Liver (tissue), 8 donors: ENCODE measurements at regions not wholly inside any gene's neighbourhood (a gene's known extent, or its start where the extent isn't known, plus 50 kb on each side); places are given as distances from the start of the nearest gene placed in this dataset.

Source experiments
- DNase-seq: peaks from one replicate; pipeline ENCODE4 v3.0.0-alpha.2; 2017; ENCODE audit warnings: low spot score
- H3K27ac ChIP-seq, 2 donors: one replicate each; pipeline ENCODE4 v1.7.0; 2013; ENCODE audit warnings: inconsistent platforms in 2 of 2, low read length in 2 of 2, control low read depth in 1 of 2, low read depth in 1 of 2, mild to moderate bottlenecking in 1 of 2
- H3K27me3 ChIP-seq, 4 donors: one replicate each; pipeline versions ENCODE4 v1.6.1 to v1.7.0; 2013; ENCODE audit warnings: low read length in 3 of 4, inconsistent platforms in 1 of 4, mild to moderate bottlenecking in 1 of 4, moderate library complexity in 1 of 4; ENCODE audit not compliant: control insufficient read depth in 4 of 4, insufficient read depth in 4 of 4
- H3K36me3 ChIP-seq, 4 donors: one replicate each; pipeline versions ENCODE4 v1.6.1 to v1.7.0; 2013; ENCODE audit warnings: low read length in 3 of 4, mild to moderate bottlenecking in 3 of 4, low read depth in 1 of 4, moderate library complexity in 1 of 4; ENCODE audit not compliant: control insufficient read depth in 4 of 4, insufficient read depth in 3 of 4
- H3K4me1 ChIP-seq, 4 donors: one replicate each; pipeline versions ENCODE4 v1.6.1 to v1.7.0; 2013; ENCODE audit warnings: low read length in 3 of 4, mild to moderate bottlenecking in 3 of 4, moderate library complexity in 1 of 4; ENCODE audit not compliant: control insufficient read depth in 4 of 4, insufficient read depth in 4 of 4
- H3K4me3 ChIP-seq, 3 donors: one replicate each; pipeline versions ENCODE4 v1.6.1 to v1.7.0; 2013; ENCODE audit warnings: low read length in 3 of 3, control low read depth in 1 of 3, low read depth in 1 of 3, mild to moderate bottlenecking in 1 of 3
- H3K9ac ChIP-seq, 2 donors: one replicate each; pipeline ENCODE4 v1.7.0; 2013; ENCODE audit warnings: low read length in 2 of 2, mild to moderate bottlenecking in 2 of 2, moderate library complexity in 2 of 2, control low read depth in 1 of 2, low read depth in 1 of 2
- H3K9me3 ChIP-seq, 4 donors: one replicate each; pipeline versions ENCODE4 v1.6.1 to v1.7.0; 2013; ENCODE audit warnings: low read length in 3 of 4; ENCODE audit not compliant: control insufficient read depth in 4 of 4
- ATF3 ChIP-seq: IDR thresholded peaks from 2 replicates; pipeline ENCODE4 v1.6.1; 2016; ENCODE audit warnings: antibody characterized with exemption
- EGR1 ChIP-seq, 2 donors: IDR thresholded peaks; 2 replicates each; pipeline ENCODE4 v1.6.1; 2016 to 2018; ENCODE audit warnings: antibody characterized with exemption in 2 of 2, low read depth in 2 of 2
- FOXA1 ChIP-seq: IDR thresholded peaks from 2 replicates; pipeline ENCODE4 v1.6.1; 2016; ENCODE audit warnings: antibody characterized with exemption
- FOXA2 ChIP-seq: IDR thresholded peaks from 2 replicates; pipeline ENCODE4 v1.6.1; 2016; ENCODE audit warnings: antibody characterized with exemption
- GABPA ChIP-seq, 2 donors: IDR thresholded peaks in 1 of 2; conservative IDR thresholded peaks in 1 of 2; 2 replicates each; pipeline ENCODE4 v1.6.1; 2016; ENCODE audit warnings: antibody characterized with exemption in 2 of 2, mild to moderate bottlenecking in 1 of 2, moderate library complexity in 1 of 2
- HNF4A ChIP-seq, 2 donors: conservative IDR thresholded peaks; 2 replicates each; pipeline ENCODE4 v1.6.1; 2016; ENCODE audit warnings: antibody characterized with exemption in 2 of 2, mild to moderate bottlenecking in 2 of 2
- HNF4G ChIP-seq: IDR thresholded peaks from 2 replicates; pipeline ENCODE4 v1.6.1; 2016; ENCODE audit warnings: antibody characterized with exemption
- JUND ChIP-seq, 2 donors: IDR thresholded peaks; 2 replicates each; pipeline ENCODE4 v1.6.1; 2016; ENCODE audit warnings: antibody characterized with exemption in 2 of 2
- MAX ChIP-seq: IDR thresholded peaks from 2 replicates; pipeline ENCODE4 v1.6.1; 2016; ENCODE audit warnings: antibody characterized with exemption
- NR2F2 ChIP-seq: IDR thresholded peaks from 2 replicates; pipeline ENCODE4 v1.6.1; 2016; ENCODE audit warnings: antibody characterized with exemption
- RAD21 ChIP-seq, 2 donors: IDR thresholded peaks; 2 replicates each; pipeline ENCODE4 v1.6.1; 2016; ENCODE audit warnings: antibody characterized with exemption in 2 of 2, mild to moderate bottlenecking in 2 of 2
- REST ChIP-seq: IDR thresholded peaks from 2 replicates; pipeline ENCODE4 v1.6.1; 2016; ENCODE audit warnings: antibody characterized with exemption, mild to moderate bottlenecking
- RXRA ChIP-seq, 2 donors: IDR thresholded peaks; 2 replicates each; pipeline ENCODE4 v1.6.1; 2017 to 2018; ENCODE audit warnings: antibody characterized with exemption in 2 of 2, mild to moderate bottlenecking in 1 of 2
- SP1 ChIP-seq: IDR thresholded peaks from 2 replicates; pipeline ENCODE4 v1.6.1; 2018; ENCODE audit warnings: antibody characterized with exemption, mild to moderate bottlenecking
- TAF1 ChIP-seq: conservative IDR thresholded peaks from 2 replicates; pipeline ENCODE4 v1.6.1; 2016; ENCODE audit warnings: antibody characterized with exemption, mild to moderate bottlenecking
- WGBS: extraction: QIAGEN DNeasy Blood & Tissue Kit; methylation state at CpG from one replicate; pipeline ENCODE4 v1.1.7; 2013; 5-methylcytosine and 5-hydroxymethylcytosine counted together
- TF ChIP-seq, protein P1 (sequence below): fragments of 150-350 bp; IDR thresholded peaks from 2 replicates; pipeline ENCODE4 v1.5.1; 2017; ENCODE audit warnings: improper control_type of control experiment, low read depth, low read length; ENCODE audit not compliant: missing input control
- TF ChIP-seq, protein P2 (sequence below): IDR thresholded peaks from 2 replicates; pipeline ENCODE4 v1.6.1; 2016; ENCODE audit warnings: antibody characterized with exemption
- donor health status: healthy.
- donor health status: healthy.
- donor health status: healthy.
- donor health status: healthy.
- donor health status: healthy.

DNA sequence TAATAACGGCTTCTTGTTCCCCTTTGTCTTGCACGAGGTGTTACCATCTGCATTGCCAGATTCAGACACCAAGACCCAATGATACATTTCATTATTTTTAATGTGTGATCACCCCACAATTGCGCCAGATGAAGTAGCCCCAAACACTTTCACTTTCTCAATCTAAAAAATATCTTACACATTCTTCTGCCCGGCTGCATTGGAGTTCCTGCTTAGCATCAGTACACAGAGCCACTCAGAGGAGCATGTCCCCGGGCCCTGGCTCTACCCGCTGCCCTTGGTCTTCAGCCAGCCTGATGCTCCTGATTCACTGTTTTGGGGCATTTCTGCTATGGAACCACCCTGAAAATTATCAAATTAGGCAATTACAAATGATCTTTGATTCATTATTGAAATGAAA, 66.0 kb upstream of the TENM3 start:
- Histone ChIP-seq H3K27ac (no peak overlapping the region), H3K4me1 (no peaks in the 10 kb centered on the region), H3K9ac (no peak overlapping the region), H3K9me3 (no peaks in the 10 kb centered on the region), H3K36me3 (no peaks in the 10 kb centered on the region), H3K27me3 (no peaks in the 10 kb centered on the region), H3K4me3 (no peak overlapping the region)
- TF ChIP-seq, protein P1, sequence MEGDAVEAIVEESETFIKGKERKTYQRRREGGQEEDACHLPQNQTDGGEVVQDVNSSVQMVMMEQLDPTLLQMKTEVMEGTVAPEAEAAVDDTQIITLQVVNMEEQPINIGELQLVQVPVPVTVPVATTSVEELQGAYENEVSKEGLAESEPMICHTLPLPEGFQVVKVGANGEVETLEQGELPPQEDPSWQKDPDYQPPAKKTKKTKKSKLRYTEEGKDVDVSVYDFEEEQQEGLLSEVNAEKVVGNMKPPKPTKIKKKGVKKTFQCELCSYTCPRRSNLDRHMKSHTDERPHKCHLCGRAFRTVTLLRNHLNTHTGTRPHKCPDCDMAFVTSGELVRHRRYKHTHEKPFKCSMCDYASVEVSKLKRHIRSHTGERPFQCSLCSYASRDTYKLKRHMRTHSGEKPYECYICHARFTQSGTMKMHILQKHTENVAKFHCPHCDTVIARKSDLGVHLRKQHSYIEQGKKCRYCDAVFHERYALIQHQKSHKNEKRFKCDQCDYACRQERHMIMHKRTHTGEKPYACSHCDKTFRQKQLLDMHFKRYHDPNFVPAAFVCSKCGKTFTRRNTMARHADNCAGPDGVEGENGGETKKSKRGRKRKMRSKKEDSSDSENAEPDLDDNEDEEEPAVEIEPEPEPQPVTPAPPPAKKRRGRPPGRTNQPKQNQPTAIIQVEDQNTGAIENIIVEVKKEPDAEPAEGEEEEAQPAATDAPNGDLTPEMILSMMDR: no peak
- TF ChIP-seq MAX (no peak), TAF1 (no peak), GABPA (IDR thresholded peaks at IDR 0.05 in 1 of 2, conservative IDR thresholded peaks at IDR 0.05 in 1 of 2) (no peak), JUND (IDR thresholded peaks at IDR 0.05) (no peak), RAD21 (IDR thresholded peaks at IDR 0.05) (no peak), EGR1 (IDR thresholded peaks at IDR 0.05; ENCODE audit: low read depth in 2 of 2) (no peak), ATF3 (no peak), REST (no peak), FOXA2 (no peak), HNF4A (conservative IDR thresholded peaks at IDR 0.05) (no peak), NR2F2 (no peak), HNF4G (no peak)
- TF ChIP-seq, protein P2, sequence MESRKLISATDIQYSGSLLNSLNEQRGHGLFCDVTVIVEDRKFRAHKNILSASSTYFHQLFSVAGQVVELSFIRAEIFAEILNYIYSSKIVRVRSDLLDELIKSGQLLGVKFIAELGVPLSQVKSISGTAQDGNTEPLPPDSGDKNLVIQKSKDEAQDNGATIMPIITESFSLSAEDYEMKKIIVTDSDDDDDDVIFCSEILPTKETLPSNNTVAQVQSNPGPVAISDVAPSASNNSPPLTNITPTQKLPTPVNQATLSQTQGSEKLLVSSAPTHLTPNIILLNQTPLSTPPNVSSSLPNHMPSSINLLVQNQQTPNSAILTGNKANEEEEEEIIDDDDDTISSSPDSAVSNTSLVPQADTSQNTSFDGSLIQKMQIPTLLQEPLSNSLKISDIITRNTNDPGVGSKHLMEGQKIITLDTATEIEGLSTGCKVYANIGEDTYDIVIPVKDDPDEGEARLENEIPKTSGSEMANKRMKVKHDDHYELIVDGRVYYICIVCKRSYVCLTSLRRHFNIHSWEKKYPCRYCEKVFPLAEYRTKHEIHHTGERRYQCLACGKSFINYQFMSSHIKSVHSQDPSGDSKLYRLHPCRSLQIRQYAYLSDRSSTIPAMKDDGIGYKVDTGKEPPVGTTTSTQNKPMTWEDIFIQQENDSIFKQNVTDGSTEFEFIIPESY: no peak
- no peak for DNase-seq
- WGBS: 81% methylated on average over 6 of the region's 6 CpGs

GRCh38 chr4:182179105-182179504, 64.1 kb upstream of the TENM3 start:
- H3K9ac ChIP-seq: no peak overlapping the region
- H3K36me3 ChIP-seq: no peaks in the 10 kb centered on the region
- no peak overlapping the region for H3K27ac ChIP-seq
- 82% methylated on average over 1 of the region's 1 CpG for WGBS
- no peaks in the 10 kb centered on the region for H3K27me3 ChIP-seq
- no peak for DNase-seq
- no peaks in the 10 kb centered on the region for H3K4me1 ChIP-seq
- TF ChIP-seq, protein P1: no peak
- TF ChIP-seq GABPA (IDR thresholded peaks at IDR 0.05 in 1 of 2, conservative IDR thresholded peaks at IDR 0.05 in 1 of 2) (no peak), SP1 (no peak), FOXA2 (no peak), TAF1 (no peak), EGR1 (IDR thresholded peaks at IDR 0.05; ENCODE audit: low read depth in 2 of 2) (no peak), ATF3 (no peak), MAX (no peak), JUND (IDR thresholded peaks at IDR 0.05) (no peak), RXRA (IDR thresholded peaks at IDR 0.05) (no peak), REST (no peak), FOXA1 (no peak), RAD21 (IDR thresholded peaks at IDR 0.05) (no peak)
- no peaks in the 10 kb centered on the region for H3K9me3 ChIP-seq
- H3K4me3 ChIP-seq: no peak overlapping the region
